ENCODE measurements at regions not wholly inside any gene's neighbourhood (a gene's known extent, or its start where the extent isn't known, plus 50 kb on each side); places are given as distances from the start of the nearest gene placed in this dataset.

DNA sequence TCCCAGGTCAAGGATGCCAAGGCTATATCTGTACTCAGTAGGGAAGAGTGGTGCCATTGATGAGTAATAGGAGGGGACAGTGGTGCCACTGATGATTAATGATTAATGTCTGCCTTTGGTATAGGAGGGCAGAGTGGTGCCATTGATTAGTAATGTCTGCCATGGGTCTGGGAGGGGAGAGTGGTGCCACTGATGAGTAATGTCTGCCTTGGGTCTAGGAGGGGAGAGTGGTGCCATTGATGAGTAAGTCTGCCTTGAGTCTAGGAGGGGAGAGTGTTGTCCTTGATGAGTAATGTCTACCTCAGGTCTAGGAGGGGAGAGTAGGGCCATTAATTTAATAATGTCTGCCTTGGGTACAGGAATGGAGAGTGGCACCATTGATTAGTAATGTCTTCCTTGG lies 507.8 kb upstream of the EEF2KMT start:
- TF ChIP-seq, protein P1, sequence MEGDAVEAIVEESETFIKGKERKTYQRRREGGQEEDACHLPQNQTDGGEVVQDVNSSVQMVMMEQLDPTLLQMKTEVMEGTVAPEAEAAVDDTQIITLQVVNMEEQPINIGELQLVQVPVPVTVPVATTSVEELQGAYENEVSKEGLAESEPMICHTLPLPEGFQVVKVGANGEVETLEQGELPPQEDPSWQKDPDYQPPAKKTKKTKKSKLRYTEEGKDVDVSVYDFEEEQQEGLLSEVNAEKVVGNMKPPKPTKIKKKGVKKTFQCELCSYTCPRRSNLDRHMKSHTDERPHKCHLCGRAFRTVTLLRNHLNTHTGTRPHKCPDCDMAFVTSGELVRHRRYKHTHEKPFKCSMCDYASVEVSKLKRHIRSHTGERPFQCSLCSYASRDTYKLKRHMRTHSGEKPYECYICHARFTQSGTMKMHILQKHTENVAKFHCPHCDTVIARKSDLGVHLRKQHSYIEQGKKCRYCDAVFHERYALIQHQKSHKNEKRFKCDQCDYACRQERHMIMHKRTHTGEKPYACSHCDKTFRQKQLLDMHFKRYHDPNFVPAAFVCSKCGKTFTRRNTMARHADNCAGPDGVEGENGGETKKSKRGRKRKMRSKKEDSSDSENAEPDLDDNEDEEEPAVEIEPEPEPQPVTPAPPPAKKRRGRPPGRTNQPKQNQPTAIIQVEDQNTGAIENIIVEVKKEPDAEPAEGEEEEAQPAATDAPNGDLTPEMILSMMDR (IDR thresholded peaks at IDR 0.05) = no peak
- no peak for TF ChIP-seq POLR2A (IDR thresholded peaks at IDR 0.05)
